HepG2 (cell line): ENCODE measurements at regions not wholly inside any gene's neighbourhood (a gene's known extent, or its start where the extent isn't known, plus 50 kb on each side); places are given as distances from the start of the nearest gene placed in this dataset.

ENCODE experiments used
- CREM ChIP-seq, 2 experiments: sonication (generic) in 1 of 2; formaldehyde crosslinking in 1 of 2; IDR thresholded peaks; 2 replicates each; pipeline versions ENCODE4 v1.4.0 to v1.6.1; 2016 to 2020; ENCODE audit warnings: antibody characterized with exemption in 1 of 2, mild to moderate bottlenecking in 1 of 2, missing genetic modification reagents in 1 of 2
- CTCF ChIP-seq: sonication (generic); formaldehyde crosslinking; IDR thresholded peaks from 2 replicates; pipeline ENCODE4 v1.5.0; 2020; ENCODE audit warnings: mild to moderate bottlenecking, missing genetic modification reagents, moderate library complexity
- EHMT2 ChIP-seq: fragments of 200-600 bp; sonication (generic); IDR thresholded peaks from 2 replicates; pipeline ENCODE4 v1.7.0; 2017; ENCODE audit warnings: antibody characterized with exemption, low read depth, low read length, borderline replicate concordance
- MTF1 ChIP-seq: sonication (generic); formaldehyde crosslinking; IDR thresholded peaks from 2 replicates; pipeline ENCODE4 v1.5.0; 2020; ENCODE audit warnings: missing genetic modification reagents
- MXI1 ChIP-seq: IDR thresholded peaks from 3 replicates; pipeline ENCODE4 v1.6.1; 2012; ENCODE audit warnings: low read depth, low read length, inconsistent platforms, borderline replicate concordance
- REST ChIP-seq, 2 experiments: IDR thresholded peaks; 2 replicates each; pipeline ENCODE4 v1.6.1; 2011 to 2012; ENCODE audit warnings: low read length in 2 of 2, borderline replicate concordance in 1 of 2, low read depth in 1 of 2, mild to moderate bottlenecking in 1 of 2, moderate library complexity in 1 of 2
- SMC3 ChIP-seq: IDR thresholded peaks from 2 replicates; pipeline ENCODE4 v1.6.1; 2011; ENCODE audit warnings: low read length, improper control_type of control experiment
- SRF ChIP-seq: IDR thresholded peaks from 2 replicates; pipeline ENCODE4 v1.6.1; 2011; ENCODE audit warnings: mild to moderate bottlenecking, low read depth, low read length, moderate library complexity
- TARDBP ChIP-seq: sonication (generic); formaldehyde crosslinking; IDR thresholded peaks from 2 replicates; pipeline ENCODE4 v1.8.0; 2022; ENCODE audit warnings: mild to moderate bottlenecking, missing genetic modification reagents
- TEAD3 ChIP-seq: optimal IDR thresholded peaks from 2 replicates; pipeline ENCODE3; 2016; ENCODE audit warnings: borderline replicate concordance
- ZFP41 ChIP-seq: sonication (generic); formaldehyde crosslinking; IDR thresholded peaks from 2 replicates; pipeline ENCODE4 v1.4.0; 2020; ENCODE audit warnings: mild to moderate bottlenecking, missing genetic modification reagents, borderline replicate concordance
- ZNF710 ChIP-seq: sonication (generic); formaldehyde crosslinking; IDR thresholded peaks from 2 replicates; pipeline ENCODE4 v1.5.0; 2020; ENCODE audit warnings: mild to moderate bottlenecking, missing genetic modification reagents, borderline replicate concordance
- ZNF879 ChIP-seq: sonication (generic); formaldehyde crosslinking; IDR thresholded peaks from 2 replicates; pipeline ENCODE4 v1.8.1; 2023; ENCODE audit warnings: missing genetic modification reagents

GRCh38 chr15:37814847-37815515 is 119.5 kb upstream of the TMCO5A start:
- TF ChIP-seq SMC3 (no peak), REST (IDR thresholded peaks at IDR 0.05; ENCODE audit: borderline replicate concordance in 1 of 2, low read depth in 1 of 2, low read length in 2 of 2) (no peak), TARDBP (no peak), CREM (IDR thresholded peaks at IDR 0.05) (no peak), CREM (CRISPR knock-in tag; IDR thresholded peaks at IDR 0.05) (no peak), ZNF710 (no peak), ZFP41 (CRISPR knock-in tag) (no peak), CTCF (no peak), MTF1 (no peak), EHMT2 (no peak), SRF (no peak), ZNF879 (CRISPR knock-in tag) (no peak), MXI1 (no peak), TEAD3 (CRISPR knock-in tag) (no peak)
